Occipital lobe (tissue), 1 donor: ENCODE measurements at regions not wholly inside any gene's neighbourhood (a gene's known extent, or its start where the extent isn't known, plus 50 kb on each side); places are given as distances from the start of the nearest gene placed in this dataset.

Experiments used
- DNase-seq: peaks from one replicate; lab custom pipeline; 2025; lab: John Stamatoyannopoulos, UW

DNA sequence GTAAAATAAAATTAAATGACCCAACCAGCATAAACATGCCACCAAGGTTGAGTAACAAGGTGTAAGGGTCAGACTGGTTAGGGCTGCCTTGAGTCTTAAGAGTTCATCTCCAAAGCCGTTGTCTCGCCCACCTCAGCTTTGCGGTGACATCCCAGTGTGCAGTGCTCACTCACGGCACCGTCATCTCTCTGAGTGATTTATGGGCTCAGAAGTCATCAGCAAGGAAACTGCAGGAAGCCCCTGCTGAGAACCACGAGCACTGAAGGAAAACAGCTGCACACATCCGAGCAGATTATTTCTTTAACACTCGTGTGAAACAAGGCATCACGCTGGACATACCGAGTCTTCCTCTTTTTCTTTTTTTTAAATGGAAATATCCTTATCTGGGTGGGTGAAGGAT, 411.1 kb downstream of the TRIML1 start:
- no peak for DNase-seq

DNA sequence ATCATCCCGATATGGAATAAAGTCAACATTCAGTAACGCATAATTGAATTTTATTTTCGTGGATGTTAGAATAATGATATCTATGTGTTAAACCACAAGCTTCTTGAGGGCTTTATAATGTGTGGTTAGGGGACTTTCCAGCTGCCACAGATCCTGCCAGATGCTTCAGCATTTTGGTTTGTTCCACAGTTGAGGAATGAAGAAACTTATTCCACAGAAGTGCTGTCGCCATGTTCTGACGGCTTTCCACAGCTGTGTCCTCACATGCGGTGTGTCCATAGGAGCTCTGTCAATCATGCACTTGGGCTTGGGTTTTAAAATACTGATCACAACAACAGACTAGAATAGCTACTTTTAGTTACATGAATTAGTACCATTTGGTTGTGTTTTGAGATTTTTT, 411.9 kb downstream of the TRIML1 start:
- DNase-seq: no peak

DNA sequence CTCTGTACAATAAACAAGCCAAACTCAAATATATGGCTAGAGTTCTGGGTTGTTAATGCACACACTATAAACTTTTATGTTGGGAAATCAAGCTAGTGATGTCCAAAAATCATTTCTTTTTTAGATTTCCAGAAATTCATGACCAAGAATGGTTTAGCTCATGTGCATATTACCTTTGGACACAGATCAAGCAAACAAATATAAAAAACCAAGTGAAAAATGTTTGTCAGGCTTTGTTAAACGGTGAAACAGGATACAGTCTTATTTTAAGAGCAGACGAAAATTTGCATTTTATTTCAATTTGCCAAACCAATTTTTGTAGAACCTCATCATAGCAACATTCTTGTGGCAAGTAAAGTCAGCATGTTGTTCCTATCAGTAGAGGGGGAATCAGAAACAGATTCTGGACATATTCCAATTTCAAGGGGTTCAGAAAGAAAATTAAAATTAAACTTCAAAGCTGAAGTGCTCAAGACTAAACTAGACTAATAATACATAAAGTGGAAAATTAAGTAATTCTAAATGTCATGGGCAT, 413.6 kb downstream of the TRIML1 start:
- DNase-seq: no peak

DNA sequence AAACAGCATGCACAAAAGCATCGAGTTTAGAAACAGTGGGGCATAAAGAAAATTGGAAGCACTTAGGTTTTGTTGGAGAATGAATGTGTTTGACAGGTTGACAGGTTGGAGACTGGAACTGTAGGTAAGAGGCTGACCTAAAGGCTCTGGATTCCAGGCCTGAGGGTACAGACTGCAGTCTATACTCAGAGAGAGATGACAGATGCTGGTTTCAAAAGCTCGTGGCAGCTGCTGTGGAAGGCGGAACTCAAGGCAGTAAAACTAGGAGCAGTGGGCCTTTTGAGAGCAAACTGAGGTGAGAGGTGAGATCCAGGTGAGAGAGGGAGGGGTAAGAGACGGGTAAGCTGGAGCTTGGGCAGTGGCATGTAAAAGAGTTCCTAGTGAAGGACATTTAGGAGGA, 415.2 kb downstream of the TRIML1 start:
- no peak for DNase-seq

DNA sequence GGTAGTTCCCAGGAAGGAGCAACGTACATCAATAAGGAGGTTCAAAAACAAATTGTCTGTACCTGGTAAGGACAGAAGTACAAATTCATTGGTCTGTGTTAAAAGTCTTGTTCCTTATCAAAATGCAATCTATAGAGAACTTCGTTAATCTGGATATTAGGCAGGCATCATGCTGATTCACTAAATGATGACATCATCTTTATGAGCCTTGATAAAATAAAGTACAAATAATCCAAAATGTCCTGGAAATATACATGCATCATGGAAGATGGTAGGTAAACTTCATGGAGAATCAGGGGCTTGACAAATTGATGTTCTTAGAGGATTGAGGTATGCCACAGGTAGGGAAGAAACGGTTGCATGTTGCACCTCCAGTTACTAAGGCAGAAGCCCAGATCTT, 433.9 kb downstream of the TRIML1 start:
- no peak for DNase-seq

DNA sequence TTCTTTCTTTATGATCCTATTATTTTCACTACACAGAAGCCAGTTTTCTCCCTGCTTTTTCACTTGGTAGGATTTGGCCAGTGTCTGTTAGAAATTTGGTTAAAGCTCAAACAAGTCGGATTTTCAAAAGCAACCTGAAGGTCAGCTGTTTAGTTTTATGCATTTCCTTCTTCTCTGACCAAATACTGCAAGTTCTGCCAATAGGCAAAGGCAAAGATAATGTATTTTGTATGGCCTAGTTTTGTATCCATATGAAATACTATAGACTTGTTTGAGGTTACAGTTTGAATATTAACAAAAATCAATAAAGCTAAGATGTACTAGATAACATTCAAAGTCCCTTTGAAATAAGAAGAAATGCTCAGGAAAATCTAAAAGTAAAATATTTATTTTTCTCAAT, 439.4 kb downstream of the TRIML1 start:
- no peak for DNase-seq

DNA sequence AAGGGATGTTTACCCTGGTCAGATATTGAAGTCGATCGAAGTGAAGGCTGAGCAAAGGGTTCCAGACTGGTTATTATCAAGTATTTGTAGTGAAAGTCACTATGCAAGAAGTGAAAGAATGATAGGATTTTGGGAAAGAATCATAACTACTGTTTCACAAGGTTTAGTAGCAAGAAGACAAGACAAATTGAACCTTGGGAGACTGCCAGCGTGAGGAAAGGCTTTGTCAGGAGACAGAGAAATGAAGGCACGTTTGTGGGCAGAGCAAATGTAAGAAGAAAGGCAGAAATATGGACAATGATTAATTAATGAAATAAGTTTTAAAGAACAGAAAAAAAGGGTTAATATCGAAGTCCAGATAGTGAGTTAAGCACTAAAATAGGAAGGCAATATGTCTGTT, 456.8 kb downstream of the TRIML1 start:
- DNase-seq: no peak

DNA sequence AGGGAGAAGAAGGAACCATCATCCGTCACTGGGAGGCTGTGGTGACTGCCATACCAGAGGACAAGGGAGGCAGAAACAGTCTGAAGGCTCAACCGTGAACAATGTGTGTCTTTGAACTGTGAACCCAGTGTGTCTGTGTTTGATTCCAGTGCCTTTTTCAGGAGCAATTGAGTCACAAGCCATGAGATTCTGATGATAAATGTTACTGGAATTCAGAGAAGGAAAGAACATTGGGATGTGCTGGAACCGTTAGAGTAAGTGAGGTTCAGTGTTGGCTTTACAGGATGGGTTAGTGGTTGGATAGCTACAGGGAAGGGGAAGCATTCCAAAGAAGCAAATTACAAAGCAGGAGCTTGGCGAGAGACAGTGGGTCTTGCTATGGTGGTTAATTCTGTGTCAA, 464.4 kb downstream of the TRIML1 start:
- DNase-seq: no peak

DNA sequence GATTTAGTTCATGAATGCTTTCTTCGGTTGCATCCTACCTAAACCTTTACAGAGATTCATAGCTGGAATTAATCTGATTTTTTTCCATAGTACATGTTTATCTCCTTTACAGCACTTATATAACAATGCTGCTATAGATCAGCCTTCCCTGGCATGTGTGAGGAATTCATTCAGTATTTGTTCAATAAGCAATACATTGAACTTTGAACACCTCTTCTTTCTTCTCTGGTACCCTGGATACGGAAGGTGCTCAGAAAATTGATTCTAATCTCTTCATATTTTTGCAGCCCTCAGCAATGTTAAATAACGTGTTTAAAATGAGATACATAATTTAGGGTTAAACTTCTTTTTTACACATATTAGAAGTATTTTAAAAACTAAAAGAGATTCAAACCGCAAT, 467.4 kb downstream of the TRIML1 start:
- DNase-seq: no peak

DNA sequence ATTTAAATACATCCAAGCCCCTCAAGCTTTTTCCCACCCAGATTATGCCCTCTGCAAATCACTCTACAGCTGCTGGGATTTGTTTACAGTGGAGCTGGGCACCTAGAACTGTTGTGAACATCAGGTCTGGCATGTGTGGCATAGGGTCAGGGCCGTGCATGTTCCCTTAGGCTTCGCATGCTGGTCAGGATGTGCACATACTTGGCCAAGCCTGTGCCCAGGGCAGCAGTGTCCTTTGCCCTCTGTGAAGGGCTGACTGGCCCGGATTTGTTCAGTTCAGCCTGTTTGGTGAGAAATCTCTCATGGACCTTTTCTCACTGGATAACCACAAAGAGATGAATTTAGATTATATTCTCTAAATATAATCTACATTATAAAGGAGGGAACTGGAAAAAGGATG, 471.9 kb downstream of the TRIML1 start:
- DNase-seq: no peak

DNA sequence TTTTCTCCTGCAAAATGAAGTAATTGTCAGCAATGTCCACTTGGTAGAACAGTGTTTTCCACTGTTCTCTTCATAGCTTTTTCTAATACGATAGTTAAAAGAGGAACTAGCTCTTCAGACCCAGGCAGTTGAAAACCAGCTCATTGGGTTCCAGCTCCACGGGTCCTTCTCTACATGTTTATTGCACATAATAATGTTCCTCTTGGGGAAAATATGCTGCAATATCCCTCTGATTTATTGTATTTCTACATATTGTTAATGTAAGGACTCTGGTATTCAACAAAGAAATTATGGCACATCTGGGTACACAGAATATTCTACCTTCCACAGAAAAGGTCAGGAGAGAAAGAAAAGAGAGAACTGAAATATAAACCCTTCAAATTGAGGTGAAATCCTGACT, 473.4 kb downstream of the TRIML1 start:
- DNase-seq: no peak

DNA sequence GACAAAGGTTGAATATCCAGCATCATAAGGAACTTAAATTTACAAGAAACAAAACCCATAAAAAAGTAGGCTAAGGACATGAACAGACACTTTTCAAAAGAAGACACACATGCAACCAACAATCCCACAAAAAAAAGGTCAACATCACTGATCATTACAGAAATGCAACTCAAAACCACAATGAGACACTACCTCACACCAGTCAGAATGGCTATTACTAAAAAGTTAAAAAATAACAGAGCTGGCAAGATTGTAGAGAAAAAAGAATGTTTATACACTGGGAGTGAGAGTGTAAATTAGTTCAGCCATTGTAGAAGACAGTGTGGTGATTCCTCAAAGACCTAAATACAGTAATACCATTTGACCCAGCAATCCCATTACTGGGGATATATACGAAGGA, 474.7 kb downstream of the TRIML1 start:
- no peak for DNase-seq

DNA sequence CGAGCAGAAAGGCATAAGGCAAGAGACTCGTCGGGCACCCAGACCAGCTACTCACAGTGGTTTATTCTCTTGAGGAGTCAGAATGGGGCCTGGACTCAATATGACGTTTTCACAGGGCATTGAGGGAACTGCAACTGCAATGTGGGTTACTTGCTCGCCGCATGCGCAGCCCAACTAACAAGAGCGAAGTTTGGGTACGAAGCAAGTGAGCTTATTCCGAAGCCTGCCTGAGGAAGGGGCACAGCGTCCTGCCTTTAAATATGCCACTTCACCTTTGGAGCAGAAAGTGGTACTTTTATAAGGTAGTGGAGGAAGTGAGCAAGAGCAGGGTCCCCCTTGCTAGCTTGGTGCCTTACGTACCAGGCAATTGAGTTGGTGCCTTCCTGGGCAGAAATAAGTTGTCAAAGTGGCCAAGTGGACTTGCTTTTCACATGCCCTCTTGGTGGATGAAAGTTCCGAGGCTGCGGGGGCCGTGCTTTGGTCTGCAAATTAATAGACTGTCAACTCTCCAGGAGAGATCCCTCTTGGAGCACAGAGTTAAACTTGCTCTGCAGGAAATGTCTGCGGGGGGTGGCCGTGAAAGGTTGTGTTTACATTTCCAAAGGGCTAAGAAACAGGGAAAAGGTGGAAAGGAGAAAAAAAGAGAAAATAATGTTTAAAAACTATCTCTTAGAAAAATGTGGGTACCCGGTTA, 480.4 kb downstream of the TRIML1 start:
- no peak for DNase-seq

DNA sequence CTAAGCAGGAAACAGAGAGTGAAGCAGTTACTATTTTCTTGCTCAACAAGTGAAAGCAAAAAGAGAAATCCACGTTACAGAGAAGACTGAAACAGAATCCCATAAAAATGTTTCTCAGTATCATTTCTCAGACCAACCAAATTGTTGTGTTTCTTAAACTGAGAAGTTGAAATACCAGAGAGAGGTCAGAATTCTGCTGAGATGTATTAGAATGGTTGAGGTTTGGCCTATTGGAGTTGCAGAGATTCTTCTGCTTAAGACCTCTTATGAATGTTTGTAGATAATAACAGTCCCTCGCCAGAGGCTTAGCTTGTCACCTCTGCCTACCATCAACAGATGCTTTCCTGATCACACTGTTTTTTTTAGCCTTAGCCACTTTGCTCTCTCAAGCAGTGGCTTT, 481.4 kb downstream of the TRIML1 start:
- DNase-seq: no peak

DNA sequence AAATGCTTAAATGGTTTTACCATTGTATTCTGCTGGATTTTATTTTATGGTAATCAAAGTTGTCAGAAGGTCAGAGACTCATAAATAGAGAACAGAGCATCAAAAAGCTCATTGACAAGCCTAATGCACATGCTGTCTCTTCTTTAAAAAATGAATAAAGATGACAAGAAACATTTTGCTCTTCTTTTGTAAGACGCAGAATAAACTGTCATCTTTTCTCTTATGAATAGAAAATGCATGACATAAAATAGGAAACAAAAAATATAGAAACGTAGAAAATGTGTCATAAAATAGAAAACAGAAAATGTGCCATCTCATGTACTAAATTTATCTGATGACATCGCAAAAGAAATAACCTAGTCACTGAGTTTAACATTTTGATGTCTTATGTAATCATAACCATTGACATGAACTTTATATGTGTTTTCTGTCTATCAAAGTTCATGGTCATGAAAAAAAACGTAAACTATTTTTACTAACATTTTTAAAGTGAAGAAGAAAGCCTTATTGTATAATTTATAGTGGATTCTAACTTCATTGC, 484.1 kb downstream of the TRIML1 start:
- no peak for DNase-seq

DNA sequence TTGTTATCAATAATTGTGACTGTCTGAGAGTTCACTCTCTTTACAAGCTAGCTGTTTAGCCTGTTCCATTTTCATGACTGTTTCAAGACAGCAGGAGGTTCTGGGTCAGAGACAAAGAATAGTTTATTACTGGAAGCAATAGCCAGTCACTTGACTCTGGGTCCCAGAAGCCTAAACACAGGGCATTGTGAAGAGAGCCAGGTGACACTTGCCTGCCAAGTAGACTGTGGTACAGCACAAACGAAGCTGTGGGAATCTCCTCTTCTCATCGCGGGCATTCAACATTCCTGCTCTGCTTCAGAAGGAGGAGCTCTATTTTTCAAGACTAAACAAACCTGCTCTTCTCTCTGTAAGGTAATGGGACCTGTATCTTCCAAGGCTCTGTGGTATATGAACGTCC, 485.1 kb downstream of the TRIML1 start:
- no peak for DNase-seq

DNA sequence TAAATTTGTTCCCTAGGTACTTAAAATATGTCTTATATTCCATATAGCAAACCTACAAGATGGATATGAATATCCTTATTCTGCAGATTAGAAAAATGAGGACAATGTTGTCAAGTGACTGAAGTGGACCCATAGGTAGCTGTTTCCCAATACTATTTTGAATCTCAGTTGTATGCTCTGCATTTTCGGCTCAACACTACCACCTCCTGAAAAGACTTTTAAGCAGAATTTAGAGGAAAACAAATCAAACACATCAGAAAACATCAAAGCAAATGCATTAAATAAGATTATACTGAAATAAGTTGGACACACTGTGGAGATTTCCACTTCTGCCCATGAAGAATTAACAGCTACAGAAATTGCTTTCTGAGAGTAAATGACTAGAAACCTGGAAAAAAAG, 488.7 kb downstream of the TRIML1 start:
- DNase-seq: no peak

DNA sequence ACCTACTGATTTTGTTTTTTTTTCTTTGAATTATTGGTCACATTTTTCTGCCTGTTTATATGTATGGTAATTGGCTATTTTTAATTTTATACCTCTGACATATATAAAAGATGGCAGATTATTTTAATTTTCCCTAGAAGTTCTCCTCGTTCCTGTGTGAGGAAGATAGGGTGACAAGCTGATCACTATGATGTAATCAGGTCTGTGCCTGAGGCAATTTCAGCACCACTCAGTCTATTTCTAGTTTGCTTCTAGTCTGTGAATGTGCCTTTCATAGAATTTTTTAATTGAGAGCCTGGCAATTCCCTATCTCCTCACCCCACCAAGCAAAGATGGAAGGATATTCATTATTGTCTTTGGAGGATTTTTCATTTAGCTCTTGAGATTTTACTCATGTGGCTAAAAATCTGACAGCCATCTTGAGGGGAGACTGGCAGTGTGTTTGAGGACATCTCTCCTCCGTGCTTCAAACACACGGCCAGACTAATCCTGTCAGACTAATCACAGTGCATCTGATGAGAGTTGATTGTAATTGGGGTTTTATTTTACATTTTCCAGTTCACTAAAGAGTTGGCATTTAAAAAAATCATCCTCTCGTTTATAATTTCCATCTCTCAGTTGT, 500.3 kb downstream of the TRIML1 start:
- no peak for DNase-seq

DNA sequence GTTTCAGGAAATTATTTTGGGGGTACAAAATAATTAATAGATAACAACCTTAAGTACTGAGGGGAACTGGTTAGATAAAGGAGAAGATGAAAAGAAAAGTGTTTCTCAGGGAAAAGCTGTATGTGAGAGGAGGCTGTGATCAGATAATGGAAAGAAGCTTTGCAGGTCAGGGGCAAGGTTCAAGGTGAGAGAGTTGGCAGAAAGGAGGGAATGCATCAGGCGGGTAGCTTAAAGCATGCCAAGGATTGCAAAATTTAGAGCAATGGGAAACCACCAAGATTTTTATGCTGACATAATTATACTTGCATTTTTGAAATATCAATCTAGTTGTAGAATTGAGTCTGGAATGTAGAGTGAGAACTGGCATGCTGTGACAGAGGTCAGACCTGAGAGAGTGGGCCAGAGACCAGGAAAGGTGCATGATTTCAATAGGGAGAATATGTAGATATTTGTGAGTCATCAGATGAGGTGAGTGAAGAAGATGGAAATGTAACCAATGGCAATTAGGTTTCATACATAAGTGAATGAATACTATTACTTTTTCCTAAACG, 508.7 kb downstream of the TRIML1 start:
- no peak for DNase-seq

DNA sequence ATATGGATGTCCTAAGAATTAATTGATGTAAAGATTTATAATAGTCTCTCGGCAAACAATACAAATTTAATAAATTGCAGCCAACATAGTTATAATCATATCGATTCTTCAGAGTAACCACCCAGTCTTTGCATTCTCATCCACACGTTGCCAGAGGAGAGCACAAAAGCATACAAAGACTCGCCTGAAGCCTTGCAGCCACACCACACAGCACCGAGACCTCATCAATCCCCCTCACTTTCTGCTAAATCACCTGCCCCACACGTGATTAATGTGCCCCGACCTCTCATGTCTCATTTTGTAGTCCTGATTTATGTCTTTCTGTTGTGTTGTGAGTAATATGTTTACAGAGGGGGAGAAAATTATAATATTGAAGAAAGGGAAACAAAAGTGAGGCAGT, 510.4 kb downstream of the TRIML1 start:
- no peak for DNase-seq

DNA sequence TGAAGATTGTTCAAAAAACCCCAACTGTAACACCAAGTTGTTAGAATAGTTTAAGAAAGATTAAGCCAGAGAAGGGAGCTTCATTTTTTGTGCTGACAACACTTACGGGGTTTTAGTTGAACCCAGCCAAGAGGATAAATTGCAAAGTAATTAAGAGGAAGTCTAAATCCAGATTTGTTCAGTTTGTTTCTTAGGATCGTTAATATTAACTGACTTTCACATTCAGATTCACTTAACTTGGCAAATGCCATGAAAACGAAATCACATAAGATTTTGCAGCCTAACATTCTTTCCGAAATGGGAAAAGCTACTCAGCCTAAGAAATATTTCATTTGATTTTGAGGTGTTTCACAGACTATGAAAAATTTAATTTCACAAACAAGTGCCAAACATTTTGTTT, 511.3 kb downstream of the TRIML1 start:
- no peak for DNase-seq

DNA sequence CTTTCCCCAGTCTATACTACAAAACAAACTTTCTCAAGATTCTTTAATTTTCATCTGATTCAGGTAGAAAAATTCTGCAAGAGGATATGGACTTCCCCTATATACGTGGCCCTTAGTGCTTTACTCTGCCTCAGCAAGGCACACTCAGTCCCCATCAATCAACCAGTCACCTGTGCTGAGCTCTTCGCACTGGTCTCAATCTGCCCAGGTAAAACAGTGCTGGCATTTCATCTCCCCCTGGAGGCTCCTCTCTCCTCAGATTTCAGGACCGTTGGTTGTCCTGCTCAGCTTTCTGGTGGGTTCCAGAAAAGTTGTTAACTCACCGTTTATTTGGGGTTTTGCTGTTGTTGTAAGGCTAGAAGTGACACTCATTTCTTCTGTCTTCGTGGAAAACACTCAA, 518.1 kb downstream of the TRIML1 start:
- DNase-seq: no peak

DNA sequence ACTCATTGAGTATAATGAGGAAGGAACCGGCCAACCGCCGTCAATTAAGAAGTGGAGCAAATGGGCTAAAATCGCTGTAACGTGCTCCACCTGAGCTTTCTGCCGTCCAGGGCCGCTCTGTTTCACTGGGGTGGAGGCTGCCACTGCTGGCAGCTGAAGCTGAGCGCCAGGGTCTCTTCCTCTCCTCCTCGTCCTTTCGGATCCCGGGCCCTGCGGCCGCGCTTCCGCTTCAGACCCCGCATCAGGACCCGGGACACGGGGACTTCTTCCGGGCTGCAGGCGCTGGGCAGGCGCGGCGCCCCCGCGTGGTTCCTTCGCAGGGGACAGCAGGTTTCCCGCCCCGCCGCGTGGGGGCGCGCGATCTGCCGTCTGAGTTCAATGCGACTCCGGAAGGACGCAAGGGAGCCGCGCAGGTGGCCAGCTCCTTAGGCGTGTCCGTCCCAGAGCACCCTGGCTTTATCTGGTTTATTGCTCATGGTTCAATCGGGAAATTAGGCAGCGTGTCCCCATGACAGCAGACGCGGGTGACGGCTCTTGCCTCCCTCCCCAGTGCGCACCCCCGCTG, 519.8 kb downstream of the TRIML1 start:
- DNase-seq: no peak
